GM12878 (cell line): ENCODE measurements at regions not wholly inside any gene's neighbourhood (a gene's known extent, or its start where the extent isn't known, plus 50 kb on each side); places are given as distances from the start of the nearest gene placed in this dataset.

Source experiments
- ATAC-seq: fragments of 200-7000 bp; cut with Tn5 transposase; 3 replicates; pipeline ENCODE4 v1.9.1; 2020; ENCODE audit warnings: mild to moderate bottlenecking, moderate library complexity
- BruUV-seq: library from RNA; stranded (reverse); fragments of 400-500 nt; replicated peaks from 2 replicates; lab custom pipeline; 2021; lab: Mats Ljungman, UMichigan
- CTCF ChIA-PET: fragments of 300-600 bp; sonication (Branson Sonifier 250); formaldehyde crosslinking; extraction: SDS; loops from one replicate; lab custom pipeline; 2021; ENCODE audit warnings: inconsistent platforms; lab: Yijun Ruan, JAX
- POLR2A ChIA-PET: fragments of 350-600 bp; formaldehyde crosslinking; extraction: SDS; loops from one replicate; lab custom pipeline; 2021; ENCODE audit warnings: inconsistent platforms; lab: Charles Lee
- RAD21 ChIA-PET: fragments of 300-600 bp; sonication (Branson Sonifier 250); formaldehyde crosslinking; loops from one replicate; lab custom pipeline; 2023; ENCODE audit warnings: antibody characterized with exemption; ENCODE audit not compliant: unreplicated experiment; lab: Charles Lee
- SMC1A ChIA-PET: fragments of 300-600 bp; sonication (Branson Sonifier 250); formaldehyde crosslinking; loops from one replicate; lab custom pipeline; 2023; ENCODE audit not compliant: unreplicated experiment, uncharacterized antibody; lab: Charles Lee
- DNase-seq: peaks from one replicate; pipeline ENCODE4 v3.0.0-alpha.2; 2011; ENCODE audit warnings: low read depth, low spot score
- FAIRE-seq: peaks from 3 replicates; lab custom pipeline; 2011; peaks lifted over from hg19 to GRCh38; lab: Jason Lieb, UNC
- H2AFZ ChIP-seq: 2 replicates; pipeline ENCODE4 v1.6.0; 2011; ENCODE audit warnings: low read depth, low read length, control low read depth; ENCODE audit not compliant: control insufficient read depth
- H3K27ac ChIP-seq: 2 replicates; pipeline ENCODE4 v1.5.1; 2011; ENCODE audit warnings: control low read depth; ENCODE audit not compliant: control insufficient read depth, insufficient read depth
- H3K27me3 ChIP-seq, 2 experiments: replicated peaks in 1 of 2; 2 replicates each; pipeline versions ENCODE4 v1.6.0 to v1.6.1; 2011; ENCODE audit warnings: low read length in 1 of 2; ENCODE audit not compliant: control insufficient read depth in 2 of 2, insufficient read depth in 2 of 2
- H3K36me3 ChIP-seq, 2 experiments: 2 replicates each; pipeline ENCODE4 v1.5.1; 2011; ENCODE audit warnings: low read length in 1 of 2; ENCODE audit not compliant: control insufficient read depth in 2 of 2, insufficient read depth in 2 of 2
- H3K4me1 ChIP-seq: 2 replicates; pipeline ENCODE4 v1.6.1; 2011; ENCODE audit warnings: mild to moderate bottlenecking, low read length, moderate library complexity, mixed read lengths; ENCODE audit not compliant: control insufficient read depth, insufficient read depth
- H3K4me2 ChIP-seq: 2 replicates; pipeline ENCODE4 v1.6.0; 2011; ENCODE audit warnings: control low read depth; ENCODE audit not compliant: control insufficient read depth, insufficient read depth
- H3K4me3 ChIP-seq: fragments of 200-600 bp; sonication (generic); 2 replicates; pipeline ENCODE4 v1.5.1; 2016
- H3K79me2 ChIP-seq: 2 replicates; pipeline ENCODE4 v1.6.0; 2011; ENCODE audit warnings: low read length; ENCODE audit not compliant: control insufficient read depth, insufficient read depth
- H3K9ac ChIP-seq: 2 replicates; pipeline ENCODE4 v1.8.0; 2011; ENCODE audit warnings: low read length, control low read depth, mixed read lengths; ENCODE audit not compliant: control insufficient read depth, insufficient read depth
- H3K9me3 ChIP-seq: replicated peaks from 3 replicates; pipeline ENCODE4 v1.5.1; 2011; ENCODE audit warnings: mild to moderate bottlenecking, low read length; ENCODE audit not compliant: control insufficient read depth, insufficient read depth
- H4K20me1 ChIP-seq: 2 replicates; pipeline ENCODE4 v1.6.0; 2011; ENCODE audit not compliant: control insufficient read depth, insufficient read depth
- BCL11A ChIP-seq: IDR thresholded peaks from 2 replicates; pipeline ENCODE4 v1.6.1; 2011; ENCODE audit warnings: low read depth, low read length
- FOXK2 ChIP-seq: fragments of 450-650 bp; IDR thresholded peaks from 2 replicates; pipeline ENCODE4 v1.6.1; 2017; ENCODE audit warnings: mild to moderate bottlenecking, moderate library complexity
- NBN ChIP-seq: fragments of 450-650 bp; IDR thresholded peaks from 2 replicates; pipeline ENCODE4 v1.6.1; 2016
- POLR2A ChIP-seq: IDR thresholded peaks from 2 replicates; pipeline ENCODE4 v1.6.1; 2011; ENCODE audit warnings: low read depth, mild to moderate bottlenecking, low read length
- POLR2AphosphoS5 ChIP-seq: IDR thresholded peaks from 2 replicates; pipeline ENCODE4 v1.6.1; 2011; ENCODE audit warnings: mild to moderate bottlenecking, low read length, inconsistent platforms
- RBBP5 ChIP-seq: fragments of 200-600 bp; sonication (generic); conservative IDR thresholded peaks from 2 replicates; pipeline ENCODE4 v1.6.1; 2016
- SMAD1 ChIP-seq: fragments of 450-650 bp; IDR thresholded peaks from 2 replicates; pipeline ENCODE4 v1.6.1; 2018; ENCODE audit warnings: mild to moderate bottlenecking, low read depth; ENCODE audit not compliant: partially characterized antibody
- TCF3 ChIP-seq: IDR thresholded peaks from 2 replicates; pipeline ENCODE4 v1.6.1; 2012; ENCODE audit warnings: low read depth, mild to moderate bottlenecking, low read length, borderline replicate concordance; ENCODE audit not compliant: insufficient read depth
- WRNIP1 ChIP-seq: IDR thresholded peaks from 2 replicates; pipeline ENCODE4 v1.6.1; 2011; ENCODE audit warnings: low read depth, low read length, improper control_type of control experiment, borderline replicate concordance
- in situ Hi-C: fragments of 300-500 bp; cut with MboI; formaldehyde crosslinking; loops from 9 replicates; pipeline ENCODE4 v1.14.3; 2018; ENCODE audit warnings: mixed read lengths
- intact Hi-C: fragments of 100-400 bp; cut with micrococcal nuclease; formaldehyde crosslinking; loops from one replicate; pipeline ENCODE4 v1.14.2; 2022; ENCODE audit not compliant: unreplicated experiment
- TF ChIP-seq, protein P1 (sequence below): IDR thresholded peaks from 2 replicates; pipeline ENCODE4 v1.6.1; 2012; ENCODE audit warnings: mild to moderate bottlenecking, low read depth, low read length
- TF ChIP-seq, protein P2 (sequence below): fragments of 150-350 bp; IDR thresholded peaks from 2 replicates; pipeline ENCODE4 v1.6.1; 2014; ENCODE audit warnings: mild to moderate bottlenecking, low read depth, low read length
- TF ChIP-seq, protein P3 (sequence below): IDR thresholded peaks from 2 replicates; pipeline ENCODE4 v1.6.1; 2011; ENCODE audit warnings: low read depth, low read length, improper control_type of control experiment, borderline replicate concordance
- TF ChIP-seq, protein P4 (sequence below): fragments of 450-650 bp; IDR thresholded peaks from 2 replicates; pipeline ENCODE4 v1.6.1; 2018; ENCODE audit warnings: mild to moderate bottlenecking, low read depth, moderate library complexity; ENCODE audit not compliant: partially characterized antibody

DNA sequence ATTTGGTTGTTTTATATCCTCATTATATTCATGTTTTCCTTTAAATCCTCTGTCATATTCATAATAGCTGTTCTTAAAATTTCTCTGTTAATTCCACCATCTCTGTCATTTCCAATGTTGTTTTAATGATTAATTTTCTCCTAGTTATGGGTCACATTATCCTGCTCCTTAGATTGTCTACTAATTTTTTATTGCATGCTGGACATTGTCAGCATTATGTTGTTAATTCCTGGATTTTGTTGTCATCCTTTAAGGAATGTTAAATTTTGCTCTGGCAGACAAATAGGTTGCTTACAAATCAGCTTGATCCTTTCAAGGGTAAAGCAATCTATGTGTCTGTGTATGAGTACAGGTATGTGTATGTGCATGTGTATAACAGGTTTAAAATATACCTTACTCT, 393.8 kb upstream of the POU3F1 start:
- no peak overlapping the region for H3K9ac ChIP-seq
- intact Hi-C loops (no loop called here), in situ Hi-C loops (no loop called here)
- H3K27me3 ChIP-seq = no peaks in the 10 kb centered on the region
- TF ChIP-seq POLR2AphosphoS5 (no peak), TCF3 (no peak), SMAD1 (no peak), RBBP5 (no peak), FOXK2 (no peak), NBN (no peak), BCL11A (no peak), WRNIP1 (no peak), POLR2A (no peak)
- TF ChIP-seq, protein P1, sequence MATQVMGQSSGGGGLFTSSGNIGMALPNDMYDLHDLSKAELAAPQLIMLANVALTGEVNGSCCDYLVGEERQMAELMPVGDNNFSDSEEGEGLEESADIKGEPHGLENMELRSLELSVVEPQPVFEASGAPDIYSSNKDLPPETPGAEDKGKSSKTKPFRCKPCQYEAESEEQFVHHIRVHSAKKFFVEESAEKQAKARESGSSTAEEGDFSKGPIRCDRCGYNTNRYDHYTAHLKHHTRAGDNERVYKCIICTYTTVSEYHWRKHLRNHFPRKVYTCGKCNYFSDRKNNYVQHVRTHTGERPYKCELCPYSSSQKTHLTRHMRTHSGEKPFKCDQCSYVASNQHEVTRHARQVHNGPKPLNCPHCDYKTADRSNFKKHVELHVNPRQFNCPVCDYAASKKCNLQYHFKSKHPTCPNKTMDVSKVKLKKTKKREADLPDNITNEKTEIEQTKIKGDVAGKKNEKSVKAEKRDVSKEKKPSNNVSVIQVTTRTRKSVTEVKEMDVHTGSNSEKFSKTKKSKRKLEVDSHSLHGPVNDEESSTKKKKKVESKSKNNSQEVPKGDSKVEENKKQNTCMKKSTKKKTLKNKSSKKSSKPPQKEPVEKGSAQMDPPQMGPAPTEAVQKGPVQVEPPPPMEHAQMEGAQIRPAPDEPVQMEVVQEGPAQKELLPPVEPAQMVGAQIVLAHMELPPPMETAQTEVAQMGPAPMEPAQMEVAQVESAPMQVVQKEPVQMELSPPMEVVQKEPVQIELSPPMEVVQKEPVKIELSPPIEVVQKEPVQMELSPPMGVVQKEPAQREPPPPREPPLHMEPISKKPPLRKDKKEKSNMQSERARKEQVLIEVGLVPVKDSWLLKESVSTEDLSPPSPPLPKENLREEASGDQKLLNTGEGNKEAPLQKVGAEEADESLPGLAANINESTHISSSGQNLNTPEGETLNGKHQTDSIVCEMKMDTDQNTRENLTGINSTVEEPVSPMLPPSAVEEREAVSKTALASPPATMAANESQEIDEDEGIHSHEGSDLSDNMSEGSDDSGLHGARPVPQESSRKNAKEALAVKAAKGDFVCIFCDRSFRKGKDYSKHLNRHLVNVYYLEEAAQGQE = no peak
- TF ChIP-seq, protein P2, sequence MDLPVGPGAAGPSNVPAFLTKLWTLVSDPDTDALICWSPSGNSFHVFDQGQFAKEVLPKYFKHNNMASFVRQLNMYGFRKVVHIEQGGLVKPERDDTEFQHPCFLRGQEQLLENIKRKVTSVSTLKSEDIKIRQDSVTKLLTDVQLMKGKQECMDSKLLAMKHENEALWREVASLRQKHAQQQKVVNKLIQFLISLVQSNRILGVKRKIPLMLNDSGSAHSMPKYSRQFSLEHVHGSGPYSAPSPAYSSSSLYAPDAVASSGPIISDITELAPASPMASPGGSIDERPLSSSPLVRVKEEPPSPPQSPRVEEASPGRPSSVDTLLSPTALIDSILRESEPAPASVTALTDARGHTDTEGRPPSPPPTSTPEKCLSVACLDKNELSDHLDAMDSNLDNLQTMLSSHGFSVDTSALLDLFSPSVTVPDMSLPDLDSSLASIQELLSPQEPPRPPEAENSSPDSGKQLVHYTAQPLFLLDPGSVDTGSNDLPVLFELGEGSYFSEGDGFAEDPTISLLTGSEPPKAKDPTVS = no peak
- TF ChIP-seq, protein P3, sequence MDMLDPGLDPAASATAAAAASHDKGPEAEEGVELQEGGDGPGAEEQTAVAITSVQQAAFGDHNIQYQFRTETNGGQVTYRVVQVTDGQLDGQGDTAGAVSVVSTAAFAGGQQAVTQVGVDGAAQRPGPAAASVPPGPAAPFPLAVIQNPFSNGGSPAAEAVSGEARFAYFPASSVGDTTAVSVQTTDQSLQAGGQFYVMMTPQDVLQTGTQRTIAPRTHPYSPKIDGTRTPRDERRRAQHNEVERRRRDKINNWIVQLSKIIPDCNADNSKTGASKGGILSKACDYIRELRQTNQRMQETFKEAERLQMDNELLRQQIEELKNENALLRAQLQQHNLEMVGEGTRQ = no peak
- TF ChIP-seq, protein P4, sequence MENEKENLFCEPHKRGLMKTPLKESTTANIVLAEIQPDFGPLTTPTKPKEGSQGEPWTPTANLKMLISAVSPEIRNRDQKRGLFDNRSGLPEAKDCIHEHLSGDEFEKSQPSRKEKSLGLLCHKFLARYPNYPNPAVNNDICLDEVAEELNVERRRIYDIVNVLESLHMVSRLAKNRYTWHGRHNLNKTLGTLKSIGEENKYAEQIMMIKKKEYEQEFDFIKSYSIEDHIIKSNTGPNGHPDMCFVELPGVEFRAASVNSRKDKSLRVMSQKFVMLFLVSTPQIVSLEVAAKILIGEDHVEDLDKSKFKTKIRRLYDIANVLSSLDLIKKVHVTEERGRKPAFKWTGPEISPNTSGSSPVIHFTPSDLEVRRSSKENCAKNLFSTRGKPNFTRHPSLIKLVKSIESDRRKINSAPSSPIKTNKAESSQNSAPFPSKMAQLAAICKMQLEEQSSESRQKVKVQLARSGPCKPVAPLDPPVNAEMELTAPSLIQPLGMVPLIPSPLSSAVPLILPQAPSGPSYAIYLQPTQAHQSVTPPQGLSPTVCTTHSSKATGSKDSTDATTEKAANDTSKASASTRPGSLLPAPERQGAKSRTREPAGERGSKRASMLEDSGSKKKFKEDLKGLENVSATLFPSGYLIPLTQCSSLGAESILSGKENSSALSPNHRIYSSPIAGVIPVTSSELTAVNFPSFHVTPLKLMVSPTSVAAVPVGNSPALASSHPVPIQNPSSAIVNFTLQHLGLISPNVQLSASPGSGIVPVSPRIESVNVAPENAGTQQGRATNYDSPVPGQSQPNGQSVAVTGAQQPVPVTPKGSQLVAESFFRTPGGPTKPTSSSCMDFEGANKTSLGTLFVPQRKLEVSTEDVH = no peak
- ChIA-PET SMC1A (interaction anchor here (0.7 kb wide), 1 partner anchor 233 kb away, joined by 3 read pairs; no protein-coding TSS in a partner anchor), POLR2A (no interaction called here), RAD21 (no interaction called here), CTCF (no interaction called here)
- H4K20me1 ChIP-seq = no peaks in the 10 kb centered on the region
- no peak for DNase-seq
- H3K27ac ChIP-seq = no peak overlapping the region
- no peaks in the 10 kb centered on the region for H3K79me2 ChIP-seq
- H3K9me3 ChIP-seq = peaks cover 4% of the 10 kb centered on the region; the same call in 2 of the 3 replicates
- FAIRE-seq = no peak
- no peak overlapping the region for H3K4me3 ChIP-seq
- H3K4me2 ChIP-seq = no peak overlapping the region
- no peak for ATAC-seq
- H3K36me3 ChIP-seq = no peaks in the 10 kb centered on the region
- BruUV-seq = no TSS peak
- no peaks in the 10 kb centered on the region; the same call in 1 of the 2 replicates for H3K4me1 ChIP-seq
- no peak overlapping the region for H2AFZ ChIP-seq
